Panc1 (cell line): ENCODE measurements at regions not wholly inside any gene's neighbourhood (a gene's known extent, or its start where the extent isn't known, plus 50 kb on each side); places are given as distances from the start of the nearest gene placed in this dataset.

ENCODE experiments used
- POLR2AphosphoS5 ChIP-seq: IDR thresholded peaks from 2 replicates; pipeline ENCODE4 v1.6.1; 2012; ENCODE audit warnings: mild to moderate bottlenecking, low read depth, low read length, moderate library complexity
- TF ChIP-seq, protein P1 (sequence below): fragments of 450-650 bp; IDR thresholded peaks from 2 replicates; pipeline ENCODE4 v1.5.1; 2017; ENCODE audit warnings: mild to moderate bottlenecking
- TF ChIP-seq, protein P2 (sequence below), 2 experiments: IDR thresholded peaks; 2 replicates each; pipeline ENCODE4 v1.6.1; 2011 to 2012; ENCODE audit warnings: low read depth in 2 of 2, control low read depth in 1 of 2, low read length in 1 of 2, mild to moderate bottlenecking in 1 of 2, moderate library complexity in 1 of 2; ENCODE audit not compliant: insufficient read depth in 1 of 2

DNA sequence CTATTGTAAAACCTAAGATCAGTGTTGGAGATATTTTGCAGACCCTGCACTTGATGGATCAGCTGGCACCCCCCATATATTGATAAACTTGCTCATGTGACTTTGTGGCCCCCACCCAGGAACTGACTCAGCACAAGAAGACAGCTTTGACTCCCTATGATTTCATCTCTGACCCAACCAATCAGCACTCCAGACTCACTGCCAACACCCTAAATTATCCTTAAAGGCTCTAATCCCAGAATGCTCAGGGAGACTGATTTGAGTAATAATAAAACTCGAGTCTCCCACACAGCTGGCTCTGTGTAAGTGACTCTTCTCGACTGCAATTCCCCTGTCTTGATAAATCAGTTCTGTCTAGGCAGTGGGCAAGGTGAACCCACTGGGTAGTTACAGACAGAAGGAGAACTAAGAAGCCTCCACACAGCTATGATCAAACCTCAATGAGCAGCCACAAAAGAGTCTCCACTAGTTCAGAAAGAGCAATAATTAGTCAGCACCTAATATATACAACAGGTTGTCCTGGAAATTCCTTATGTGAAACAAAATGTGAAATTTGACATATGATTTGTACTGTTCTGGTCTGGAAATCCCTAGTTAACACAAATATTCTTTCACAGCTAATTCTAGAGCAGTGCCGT lies 52.2 kb downstream of the ACTL7B start:
- TF ChIP-seq, protein P1, sequence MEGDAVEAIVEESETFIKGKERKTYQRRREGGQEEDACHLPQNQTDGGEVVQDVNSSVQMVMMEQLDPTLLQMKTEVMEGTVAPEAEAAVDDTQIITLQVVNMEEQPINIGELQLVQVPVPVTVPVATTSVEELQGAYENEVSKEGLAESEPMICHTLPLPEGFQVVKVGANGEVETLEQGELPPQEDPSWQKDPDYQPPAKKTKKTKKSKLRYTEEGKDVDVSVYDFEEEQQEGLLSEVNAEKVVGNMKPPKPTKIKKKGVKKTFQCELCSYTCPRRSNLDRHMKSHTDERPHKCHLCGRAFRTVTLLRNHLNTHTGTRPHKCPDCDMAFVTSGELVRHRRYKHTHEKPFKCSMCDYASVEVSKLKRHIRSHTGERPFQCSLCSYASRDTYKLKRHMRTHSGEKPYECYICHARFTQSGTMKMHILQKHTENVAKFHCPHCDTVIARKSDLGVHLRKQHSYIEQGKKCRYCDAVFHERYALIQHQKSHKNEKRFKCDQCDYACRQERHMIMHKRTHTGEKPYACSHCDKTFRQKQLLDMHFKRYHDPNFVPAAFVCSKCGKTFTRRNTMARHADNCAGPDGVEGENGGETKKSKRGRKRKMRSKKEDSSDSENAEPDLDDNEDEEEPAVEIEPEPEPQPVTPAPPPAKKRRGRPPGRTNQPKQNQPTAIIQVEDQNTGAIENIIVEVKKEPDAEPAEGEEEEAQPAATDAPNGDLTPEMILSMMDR = no peak
- TF ChIP-seq, protein P2, sequence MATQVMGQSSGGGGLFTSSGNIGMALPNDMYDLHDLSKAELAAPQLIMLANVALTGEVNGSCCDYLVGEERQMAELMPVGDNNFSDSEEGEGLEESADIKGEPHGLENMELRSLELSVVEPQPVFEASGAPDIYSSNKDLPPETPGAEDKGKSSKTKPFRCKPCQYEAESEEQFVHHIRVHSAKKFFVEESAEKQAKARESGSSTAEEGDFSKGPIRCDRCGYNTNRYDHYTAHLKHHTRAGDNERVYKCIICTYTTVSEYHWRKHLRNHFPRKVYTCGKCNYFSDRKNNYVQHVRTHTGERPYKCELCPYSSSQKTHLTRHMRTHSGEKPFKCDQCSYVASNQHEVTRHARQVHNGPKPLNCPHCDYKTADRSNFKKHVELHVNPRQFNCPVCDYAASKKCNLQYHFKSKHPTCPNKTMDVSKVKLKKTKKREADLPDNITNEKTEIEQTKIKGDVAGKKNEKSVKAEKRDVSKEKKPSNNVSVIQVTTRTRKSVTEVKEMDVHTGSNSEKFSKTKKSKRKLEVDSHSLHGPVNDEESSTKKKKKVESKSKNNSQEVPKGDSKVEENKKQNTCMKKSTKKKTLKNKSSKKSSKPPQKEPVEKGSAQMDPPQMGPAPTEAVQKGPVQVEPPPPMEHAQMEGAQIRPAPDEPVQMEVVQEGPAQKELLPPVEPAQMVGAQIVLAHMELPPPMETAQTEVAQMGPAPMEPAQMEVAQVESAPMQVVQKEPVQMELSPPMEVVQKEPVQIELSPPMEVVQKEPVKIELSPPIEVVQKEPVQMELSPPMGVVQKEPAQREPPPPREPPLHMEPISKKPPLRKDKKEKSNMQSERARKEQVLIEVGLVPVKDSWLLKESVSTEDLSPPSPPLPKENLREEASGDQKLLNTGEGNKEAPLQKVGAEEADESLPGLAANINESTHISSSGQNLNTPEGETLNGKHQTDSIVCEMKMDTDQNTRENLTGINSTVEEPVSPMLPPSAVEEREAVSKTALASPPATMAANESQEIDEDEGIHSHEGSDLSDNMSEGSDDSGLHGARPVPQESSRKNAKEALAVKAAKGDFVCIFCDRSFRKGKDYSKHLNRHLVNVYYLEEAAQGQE (IDR thresholded peaks at IDR 0.05; ENCODE audit: insufficient read depth in 1 of 2, low read depth in 2 of 2, low read length in 1 of 2) = no peak
- TF ChIP-seq POLR2AphosphoS5 = no peak
